ENCODE measurements at regions not wholly inside any gene's neighbourhood (a gene's known extent, or its start where the extent isn't known, plus 50 kb on each side); places are given as distances from the start of the nearest gene placed in this dataset.

DNA sequence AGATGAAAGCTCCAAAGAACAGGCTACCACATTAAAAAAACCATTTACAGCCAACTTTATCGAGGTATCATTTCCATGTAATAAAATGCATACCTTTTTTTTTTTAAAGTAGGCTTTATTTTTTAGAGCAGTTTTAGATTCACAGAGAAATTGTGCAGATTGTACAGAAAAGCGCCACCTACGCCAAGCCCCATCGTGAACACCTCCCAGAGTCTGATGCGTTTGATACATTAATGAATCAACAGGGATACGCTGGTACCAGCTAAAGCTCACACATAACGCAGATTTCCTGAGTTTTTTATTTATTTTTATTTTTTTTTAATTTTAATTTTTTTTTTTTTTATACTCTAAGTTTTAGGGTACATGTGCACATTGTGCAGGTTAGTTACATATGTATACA lies 129.9 kb downstream of the KIF26A start:
- TF ChIP-seq, protein P1, sequence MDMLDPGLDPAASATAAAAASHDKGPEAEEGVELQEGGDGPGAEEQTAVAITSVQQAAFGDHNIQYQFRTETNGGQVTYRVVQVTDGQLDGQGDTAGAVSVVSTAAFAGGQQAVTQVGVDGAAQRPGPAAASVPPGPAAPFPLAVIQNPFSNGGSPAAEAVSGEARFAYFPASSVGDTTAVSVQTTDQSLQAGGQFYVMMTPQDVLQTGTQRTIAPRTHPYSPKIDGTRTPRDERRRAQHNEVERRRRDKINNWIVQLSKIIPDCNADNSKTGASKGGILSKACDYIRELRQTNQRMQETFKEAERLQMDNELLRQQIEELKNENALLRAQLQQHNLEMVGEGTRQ (IDR thresholded peaks at IDR 0.05; ENCODE audit: borderline replicate concordance, low read depth, low read length): no peak
- TF ChIP-seq, protein P2, sequence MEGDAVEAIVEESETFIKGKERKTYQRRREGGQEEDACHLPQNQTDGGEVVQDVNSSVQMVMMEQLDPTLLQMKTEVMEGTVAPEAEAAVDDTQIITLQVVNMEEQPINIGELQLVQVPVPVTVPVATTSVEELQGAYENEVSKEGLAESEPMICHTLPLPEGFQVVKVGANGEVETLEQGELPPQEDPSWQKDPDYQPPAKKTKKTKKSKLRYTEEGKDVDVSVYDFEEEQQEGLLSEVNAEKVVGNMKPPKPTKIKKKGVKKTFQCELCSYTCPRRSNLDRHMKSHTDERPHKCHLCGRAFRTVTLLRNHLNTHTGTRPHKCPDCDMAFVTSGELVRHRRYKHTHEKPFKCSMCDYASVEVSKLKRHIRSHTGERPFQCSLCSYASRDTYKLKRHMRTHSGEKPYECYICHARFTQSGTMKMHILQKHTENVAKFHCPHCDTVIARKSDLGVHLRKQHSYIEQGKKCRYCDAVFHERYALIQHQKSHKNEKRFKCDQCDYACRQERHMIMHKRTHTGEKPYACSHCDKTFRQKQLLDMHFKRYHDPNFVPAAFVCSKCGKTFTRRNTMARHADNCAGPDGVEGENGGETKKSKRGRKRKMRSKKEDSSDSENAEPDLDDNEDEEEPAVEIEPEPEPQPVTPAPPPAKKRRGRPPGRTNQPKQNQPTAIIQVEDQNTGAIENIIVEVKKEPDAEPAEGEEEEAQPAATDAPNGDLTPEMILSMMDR (IDR thresholded peaks at IDR 0.05): no peak
- TF ChIP-seq EP300 (IDR thresholded peaks at IDR 0.05; ENCODE audit: borderline replicate concordance in 1 of 2, low read depth in 1 of 2, low read length in 1 of 2): no peak
- TF ChIP-seq YY1 (IDR thresholded peaks at IDR 0.05; ENCODE audit: low read depth): no peak
- TF ChIP-seq RCOR1 (IDR thresholded peaks at IDR 0.05; ENCODE audit: low read length): no peak
- no peak for TF ChIP-seq TAF1 (IDR thresholded peaks at IDR 0.05; ENCODE audit: borderline replicate concordance, low read depth, low read length)
- no peak for TF ChIP-seq FOXM1 (IDR thresholded peaks at IDR 0.05; ENCODE audit: low read depth)
- no peak for TF ChIP-seq RAD21 (IDR thresholded peaks at IDR 0.05; ENCODE audit: low read length)
- TF ChIP-seq, protein P3, sequence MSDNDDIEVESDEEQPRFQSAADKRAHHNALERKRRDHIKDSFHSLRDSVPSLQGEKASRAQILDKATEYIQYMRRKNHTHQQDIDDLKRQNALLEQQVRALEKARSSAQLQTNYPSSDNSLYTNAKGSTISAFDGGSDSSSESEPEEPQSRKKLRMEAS (IDR thresholded peaks at IDR 0.05; ENCODE audit: low read depth): no peak
- no peak for TF ChIP-seq RXRA (IDR thresholded peaks at IDR 0.05; ENCODE audit: borderline replicate concordance, low read depth)
- no peak for TF ChIP-seq RFX5 (IDR thresholded peaks at IDR 0.05; ENCODE audit: low read length)
- TF ChIP-seq POLR2AphosphoS5 (IDR thresholded peaks at IDR 0.05; ENCODE audit: low read depth, low read length): no peak
- TF ChIP-seq, protein P4, sequence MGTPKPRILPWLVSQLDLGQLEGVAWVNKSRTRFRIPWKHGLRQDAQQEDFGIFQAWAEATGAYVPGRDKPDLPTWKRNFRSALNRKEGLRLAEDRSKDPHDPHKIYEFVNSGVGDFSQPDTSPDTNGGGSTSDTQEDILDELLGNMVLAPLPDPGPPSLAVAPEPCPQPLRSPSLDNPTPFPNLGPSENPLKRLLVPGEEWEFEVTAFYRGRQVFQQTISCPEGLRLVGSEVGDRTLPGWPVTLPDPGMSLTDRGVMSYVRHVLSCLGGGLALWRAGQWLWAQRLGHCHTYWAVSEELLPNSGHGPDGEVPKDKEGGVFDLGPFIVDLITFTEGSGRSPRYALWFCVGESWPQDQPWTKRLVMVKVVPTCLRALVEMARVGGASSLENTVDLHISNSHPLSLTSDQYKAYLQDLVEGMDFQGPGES (IDR thresholded peaks at IDR 0.05; ENCODE audit: low read depth, low read length): no peak

Measured in SK-N-SH (cell line).